Activated T-helper 2 cell treated with anti-CD3 and anti-CD28 coated beads, Interferon-gamma antibody, Interleukin-2, Interleukin-4, amounts not matched to agents 10 μg/mL and 5 μg/mL and 100 μg/mL, durations not matched to agents 14 hours and 24 hours and 36 hours (primary cell): ENCODE measurements at regions not wholly inside any gene's neighbourhood (a gene's known extent, or its start where the extent isn't known, plus 50 kb on each side); places are given as distances from the start of the nearest gene placed in this dataset.

Experiments used
- DNase-seq: peaks from one replicate; pipeline ENCODE4 v3.0.0; 2021; ENCODE audit warnings: low spot score
- H3K27ac Mint-ChIP-seq: one replicate; pipeline ENCODE4 v1.8.0; 2021; ENCODE audit warnings: mixed read lengths
- H3K27me3 Mint-ChIP-seq: one replicate; pipeline ENCODE4 v1.8.0; 2021; ENCODE audit warnings: low read depth, mixed read lengths
- H3K36me3 Mint-ChIP-seq: one replicate; pipeline ENCODE4 v1.8.0; 2021; ENCODE audit warnings: low read depth, mixed read lengths
- H3K4me1 Mint-ChIP-seq: one replicate; pipeline ENCODE4 v1.8.0; 2021; ENCODE audit warnings: low read depth, mixed read lengths
- H3K4me3 Mint-ChIP-seq: one replicate; pipeline ENCODE4 v1.8.0; 2021; ENCODE audit warnings: low read depth, mild to moderate bottlenecking, moderate library complexity, mixed read lengths
- H3K9me3 Mint-ChIP-seq: one replicate; pipeline ENCODE4 v1.8.0; 2021; ENCODE audit warnings: mixed read lengths
- intact Hi-C: fragments of 100-400 bp; cut with micrococcal nuclease; formaldehyde crosslinking; loops from one replicate; pipeline ENCODE4 v1.15.1; 2023

DNA sequence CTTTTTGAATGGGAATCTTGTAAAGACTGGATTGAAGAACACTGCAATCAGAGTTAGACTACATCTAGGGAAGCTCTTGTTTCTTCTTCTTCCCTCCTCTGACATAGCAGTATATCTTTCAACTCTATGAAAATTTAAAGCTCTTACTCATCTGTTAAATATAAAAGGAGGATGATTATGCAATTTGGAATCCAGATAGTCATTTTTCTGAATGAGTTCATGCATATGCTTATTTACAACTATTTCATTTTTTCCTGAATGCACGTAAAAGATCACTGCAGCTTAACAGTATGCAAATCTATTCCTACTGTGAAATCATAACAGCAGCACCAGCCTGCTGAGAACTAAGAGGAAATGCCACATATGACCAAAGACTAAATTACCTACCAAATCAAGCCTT is 133.5 kb upstream of the TMCC3 start:
- no peaks in the 10 kb centered on the region for H3K36me3 Mint-ChIP-seq
- no peak overlapping the region for H3K27ac Mint-ChIP-seq
- no peaks in the 10 kb centered on the region for H3K9me3 Mint-ChIP-seq
- no peaks in the 10 kb centered on the region for H3K4me1 Mint-ChIP-seq
- peaks cover 7% of the 10 kb centered on the region for H3K27me3 Mint-ChIP-seq
- DNase-seq, result no peak
- intact Hi-C loops, result no loop called here
- H3K4me3 Mint-ChIP-seq, result no peak overlapping the region

DNA sequence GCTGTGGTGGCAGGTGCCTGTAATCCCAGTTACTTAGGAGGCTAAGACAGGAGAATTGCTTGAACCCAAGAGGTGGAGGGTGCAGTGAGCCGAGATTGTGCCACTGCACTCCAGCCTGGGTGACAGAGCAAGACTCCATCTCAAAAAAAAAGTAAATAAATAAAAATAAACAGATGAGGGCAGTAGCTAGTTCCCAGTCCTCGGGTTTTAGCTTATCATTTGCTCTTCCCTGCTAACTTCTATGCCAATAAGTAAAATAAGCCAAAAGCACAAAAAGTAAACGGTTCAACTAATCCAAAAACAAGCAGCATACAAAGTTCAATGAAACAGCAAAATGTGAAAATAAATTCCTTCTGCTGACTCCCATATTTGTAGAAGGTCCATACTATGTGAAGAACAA is 133.0 kb upstream of the TMCC3 start:
- Mint-ChIP-seq H3K4me1 (no peaks in the 10 kb centered on the region), H3K9me3 (no peaks in the 10 kb centered on the region), H3K27me3 (peaks cover 8% of the 10 kb centered on the region), H3K4me3 (no peak overlapping the region), H3K36me3 (no peaks in the 10 kb centered on the region), H3K27ac (no peak overlapping the region)
- no peak for DNase-seq
- intact Hi-C loops, result no loop called here

DNA sequence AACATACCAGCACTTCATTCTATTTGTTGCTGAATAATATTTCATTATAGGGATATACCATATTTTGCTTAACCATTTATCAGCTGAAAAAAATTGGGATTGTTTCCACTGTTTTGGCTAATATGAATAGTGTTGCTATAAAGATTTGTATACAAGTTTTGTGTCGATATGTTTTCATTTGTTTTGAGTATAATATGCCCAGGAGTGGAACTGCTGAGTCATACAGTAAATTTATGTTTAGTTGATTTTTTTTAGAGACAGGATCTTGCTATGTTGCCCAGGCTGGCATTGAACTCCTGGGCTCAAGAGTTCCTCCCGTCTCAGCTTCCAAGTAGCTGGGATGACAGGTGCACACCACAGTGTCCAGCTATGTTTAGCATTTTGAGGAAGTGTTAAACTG is 131.5 kb upstream of the TMCC3 start:
- DNase-seq, result no peak
- no peak overlapping the region for H3K27ac Mint-ChIP-seq
- no peak overlapping the region for H3K4me3 Mint-ChIP-seq
- H3K9me3 Mint-ChIP-seq, result no peaks in the 10 kb centered on the region
- H3K27me3 Mint-ChIP-seq, result peaks cover 15% of the 10 kb centered on the region
- H3K36me3 Mint-ChIP-seq, result no peaks in the 10 kb centered on the region
- H3K4me1 Mint-ChIP-seq, result no peaks in the 10 kb centered on the region
- intact Hi-C loops, result no loop called here

DNA sequence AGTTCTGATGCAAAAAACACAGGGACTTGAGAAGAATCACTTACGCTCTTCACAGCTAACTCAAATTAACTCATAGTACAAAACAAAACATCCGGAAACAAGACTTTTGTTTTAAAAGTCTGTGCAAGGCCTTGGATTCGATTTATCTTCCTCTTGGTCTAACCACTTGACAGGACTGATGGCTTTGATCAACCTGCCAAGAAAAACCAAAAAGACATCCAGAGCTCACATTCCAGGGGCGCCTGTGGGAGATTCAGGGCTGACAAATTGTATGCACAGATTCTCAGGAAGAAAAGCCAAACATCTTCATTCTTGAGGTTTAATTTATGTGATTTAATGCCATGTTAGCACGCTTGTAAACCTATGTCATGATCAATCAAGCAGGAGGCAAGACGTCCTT is 129.1 kb upstream of the TMCC3 start:
- Mint-ChIP-seq H3K36me3 (no peaks in the 10 kb centered on the region), H3K4me3 (no peak overlapping the region), H3K27ac (no peak overlapping the region), H3K4me1 (no peaks in the 10 kb centered on the region), H3K9me3 (no peaks in the 10 kb centered on the region), H3K27me3 (peaks cover 17% of the 10 kb centered on the region)
- no peak for DNase-seq
- intact Hi-C loops, result no loop called here

DNA sequence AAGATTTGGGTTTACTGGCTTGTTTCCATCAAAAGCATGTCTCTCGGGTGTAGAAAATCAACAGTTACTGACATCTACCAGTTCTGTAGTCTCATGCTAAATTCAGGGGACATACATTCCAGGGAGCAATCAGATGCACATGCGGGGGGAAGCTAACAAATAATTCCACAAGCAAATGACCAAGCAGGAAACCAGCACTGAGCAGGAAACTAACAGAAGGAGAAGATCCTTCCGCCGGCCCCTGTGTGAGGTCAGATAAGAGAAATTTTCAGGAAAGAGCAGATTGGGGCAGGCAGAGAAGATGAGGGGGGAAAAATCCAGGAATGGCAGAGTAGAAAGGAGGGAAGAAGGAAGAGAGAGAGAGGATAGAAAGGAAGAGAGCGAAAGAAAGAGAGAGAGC is 127.6 kb upstream of the TMCC3 start:
- Mint-ChIP-seq H3K36me3 (no peaks in the 10 kb centered on the region), H3K9me3 (no peaks in the 10 kb centered on the region), H3K4me3 (no peak overlapping the region), H3K27ac (no peak overlapping the region), H3K4me1 (no peaks in the 10 kb centered on the region), H3K27me3 (peaks cover 13% of the 10 kb centered on the region)
- intact Hi-C loops, result no loop called here
- no peak for DNase-seq

DNA sequence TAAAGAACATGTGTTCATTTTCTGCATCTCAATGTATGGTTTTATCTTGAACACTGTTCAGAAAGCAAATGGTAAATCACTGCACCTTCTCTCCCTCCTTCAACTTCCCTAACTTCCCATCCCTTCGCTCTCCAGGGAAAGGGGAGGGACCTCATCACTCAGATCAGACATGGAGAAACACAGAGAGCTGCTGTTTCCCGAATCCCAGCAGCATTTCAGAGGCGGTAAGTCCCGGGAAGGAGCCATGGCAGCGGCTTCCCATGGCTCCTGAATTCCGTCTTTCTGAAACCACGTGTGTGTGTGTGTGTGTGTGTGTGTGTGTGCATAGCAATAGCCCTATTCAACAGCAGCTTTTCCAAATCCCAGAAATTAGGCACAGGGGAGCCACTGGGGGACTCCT is 125.4 kb upstream of the TMCC3 start:
- no peaks in the 10 kb centered on the region for H3K36me3 Mint-ChIP-seq
- H3K4me1 Mint-ChIP-seq, result no peaks in the 10 kb centered on the region
- H3K4me3 Mint-ChIP-seq, result no peak overlapping the region
- no peak overlapping the region for H3K27ac Mint-ChIP-seq
- intact Hi-C loops, result no loop called here
- H3K9me3 Mint-ChIP-seq, result no peaks in the 10 kb centered on the region
- no peak for DNase-seq
- H3K27me3 Mint-ChIP-seq, result peaks cover 16% of the 10 kb centered on the region

DNA sequence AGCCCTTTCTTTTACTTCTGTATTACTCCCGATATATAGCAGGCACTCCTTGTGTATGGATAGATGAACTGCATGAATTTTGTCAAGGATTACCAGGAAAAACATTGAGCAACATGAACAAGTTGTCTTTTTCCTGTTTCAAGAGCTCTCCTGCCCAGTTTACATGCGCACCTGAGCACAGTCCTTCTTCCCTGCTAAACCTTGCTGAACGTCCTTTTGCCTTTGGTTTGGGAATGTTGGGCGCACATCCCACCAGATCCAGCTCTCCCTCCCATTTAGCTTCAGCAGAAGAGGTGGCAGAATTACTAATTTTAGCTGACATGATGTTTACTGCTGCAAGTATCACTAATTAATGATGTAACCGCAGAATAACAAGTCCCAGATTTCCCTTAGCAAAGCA is 121.4 kb upstream of the TMCC3 start:
- no peaks in the 10 kb centered on the region for H3K36me3 Mint-ChIP-seq
- intact Hi-C loops, result no loop called here
- no peaks in the 10 kb centered on the region for H3K9me3 Mint-ChIP-seq
- no peak overlapping the region for H3K27ac Mint-ChIP-seq
- H3K27me3 Mint-ChIP-seq, result peaks cover 27% of the 10 kb centered on the region
- no peak overlapping the region for H3K4me3 Mint-ChIP-seq
- no peaks in the 10 kb centered on the region for H3K4me1 Mint-ChIP-seq
- DNase-seq, result no peak

DNA sequence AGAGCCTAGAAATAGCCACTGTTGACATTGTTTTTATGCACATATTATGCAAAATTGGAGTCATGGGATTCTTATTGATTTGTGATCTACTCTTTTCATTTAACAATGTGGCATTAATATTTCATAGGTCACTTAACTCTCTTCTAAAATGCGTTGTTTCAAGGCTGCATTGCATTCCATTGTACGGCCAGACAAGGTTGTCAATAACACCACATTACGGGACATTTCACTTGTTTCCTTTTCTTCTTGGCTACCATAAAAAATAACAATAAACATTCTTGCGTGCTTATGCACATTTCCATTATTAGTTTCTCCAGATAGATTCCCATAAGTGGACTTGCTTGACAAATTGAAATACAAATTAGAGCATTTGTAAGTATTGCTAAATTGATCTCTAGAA is 120.8 kb upstream of the TMCC3 start:
- Mint-ChIP-seq H3K4me3 (no peak overlapping the region), H3K36me3 (no peaks in the 10 kb centered on the region), H3K9me3 (no peaks in the 10 kb centered on the region), H3K27ac (no peak overlapping the region), H3K27me3 (peaks cover 29% of the 10 kb centered on the region), H3K4me1 (no peaks in the 10 kb centered on the region)
- intact Hi-C loops, result no loop called here
- DNase-seq, result no peak

DNA sequence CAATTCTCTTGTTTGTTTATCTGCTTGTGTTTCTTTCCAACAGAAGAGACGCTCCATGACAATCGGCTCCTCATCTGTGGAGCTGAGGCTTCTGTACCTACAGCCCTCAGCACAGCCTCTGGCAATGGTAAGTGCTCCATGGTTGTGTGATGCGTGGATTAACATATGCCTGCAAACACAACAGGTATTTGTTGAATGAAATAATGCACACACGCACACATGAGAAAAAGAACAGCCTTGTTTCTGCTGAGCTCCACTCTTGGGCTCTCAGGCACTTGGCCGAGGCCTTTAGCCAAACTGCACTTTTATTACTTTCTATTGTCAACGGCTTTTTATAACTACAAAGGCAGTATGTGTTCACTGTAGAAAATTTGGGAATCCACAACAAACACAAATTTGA is 120.4 kb upstream of the TMCC3 start:
- Mint-ChIP-seq H3K4me1 (no peaks in the 10 kb centered on the region), H3K9me3 (no peaks in the 10 kb centered on the region), H3K27me3 (peaks cover 29% of the 10 kb centered on the region), H3K27ac (no peak overlapping the region), H3K4me3 (no peak overlapping the region), H3K36me3 (no peaks in the 10 kb centered on the region)
- intact Hi-C loops, result no loop called here
- DNase-seq, result no peak

DNA sequence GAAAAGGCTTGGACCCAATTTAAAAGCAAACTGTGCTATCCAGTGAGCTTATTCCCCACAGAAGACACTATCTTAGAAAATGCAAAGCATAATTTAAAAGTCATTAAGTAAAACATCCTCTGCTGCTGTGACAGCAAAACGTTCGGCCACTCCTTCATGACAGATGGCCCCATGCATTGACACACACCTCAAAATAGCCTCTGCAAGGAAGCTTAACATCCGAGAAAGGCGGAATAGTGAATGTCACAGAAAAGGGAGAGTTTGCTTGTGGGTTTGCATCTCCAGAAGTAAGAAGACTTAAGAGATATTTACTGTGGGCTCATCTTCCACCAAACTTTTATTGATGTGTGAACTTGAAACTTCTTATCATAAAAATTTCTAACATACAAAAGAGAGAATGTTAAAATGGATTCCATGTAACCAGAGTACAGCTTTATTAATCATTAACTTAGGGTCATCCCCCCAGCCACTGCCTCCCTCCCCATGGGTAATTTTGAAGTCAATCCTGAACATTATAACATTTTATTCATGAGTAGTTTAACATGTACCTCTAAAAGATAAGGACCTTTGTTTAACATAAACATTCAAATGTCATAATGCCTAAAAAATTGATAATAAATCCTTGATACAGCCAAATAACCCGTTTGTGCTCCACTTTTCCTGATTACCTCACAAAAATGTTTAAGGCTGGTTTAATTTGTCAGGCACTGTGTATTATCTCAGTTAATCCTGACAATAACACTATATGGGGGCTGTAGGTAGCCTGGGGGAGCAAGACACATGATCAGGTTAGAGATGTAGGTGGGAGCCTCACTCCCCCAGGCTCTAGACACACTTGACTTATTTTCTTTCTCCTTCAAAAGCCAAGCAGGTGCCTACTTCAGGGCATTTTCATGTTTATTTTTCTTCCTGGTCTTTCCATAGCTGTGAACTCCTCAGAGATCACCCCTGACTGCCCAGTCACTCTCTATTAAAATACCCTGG is 119.7 kb upstream of the TMCC3 start:
- intact Hi-C loops, result no loop called here
- no peak overlapping the region for H3K27ac Mint-ChIP-seq
- no peaks in the 10 kb centered on the region for H3K36me3 Mint-ChIP-seq
- no peaks in the 10 kb centered on the region for H3K9me3 Mint-ChIP-seq
- peaks cover 27% of the 10 kb centered on the region for H3K27me3 Mint-ChIP-seq
- H3K4me3 Mint-ChIP-seq, result no peak overlapping the region
- no peaks in the 10 kb centered on the region for H3K4me1 Mint-ChIP-seq
- no peak for DNase-seq

DNA sequence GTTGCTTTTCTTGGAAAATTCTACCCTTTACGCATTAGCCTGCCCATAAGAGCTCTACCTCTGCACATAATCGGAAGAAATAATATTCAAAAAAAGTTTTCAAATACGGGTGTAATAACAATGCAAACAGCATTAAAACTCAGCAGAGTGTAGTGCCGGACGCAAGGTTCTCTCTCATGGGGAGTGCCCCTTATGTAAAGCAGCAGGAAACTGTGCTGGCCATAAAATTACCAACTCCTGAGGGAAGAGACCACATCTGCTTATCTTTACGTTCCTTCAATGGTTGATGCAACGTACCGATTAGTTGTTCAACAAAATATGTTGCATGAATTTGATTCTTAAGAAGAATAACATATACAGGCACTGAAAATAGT is 118.7 kb upstream of the TMCC3 start:
- H3K36me3 Mint-ChIP-seq, result no peaks in the 10 kb centered on the region
- DNase-seq, result no peak
- H3K4me1 Mint-ChIP-seq, result no peaks in the 10 kb centered on the region
- intact Hi-C loops, result no loop called here
- H3K4me3 Mint-ChIP-seq, result no peak overlapping the region
- no peaks in the 10 kb centered on the region for H3K9me3 Mint-ChIP-seq
- no peak overlapping the region for H3K27ac Mint-ChIP-seq
- H3K27me3 Mint-ChIP-seq, result peaks cover 27% of the 10 kb centered on the region

DNA sequence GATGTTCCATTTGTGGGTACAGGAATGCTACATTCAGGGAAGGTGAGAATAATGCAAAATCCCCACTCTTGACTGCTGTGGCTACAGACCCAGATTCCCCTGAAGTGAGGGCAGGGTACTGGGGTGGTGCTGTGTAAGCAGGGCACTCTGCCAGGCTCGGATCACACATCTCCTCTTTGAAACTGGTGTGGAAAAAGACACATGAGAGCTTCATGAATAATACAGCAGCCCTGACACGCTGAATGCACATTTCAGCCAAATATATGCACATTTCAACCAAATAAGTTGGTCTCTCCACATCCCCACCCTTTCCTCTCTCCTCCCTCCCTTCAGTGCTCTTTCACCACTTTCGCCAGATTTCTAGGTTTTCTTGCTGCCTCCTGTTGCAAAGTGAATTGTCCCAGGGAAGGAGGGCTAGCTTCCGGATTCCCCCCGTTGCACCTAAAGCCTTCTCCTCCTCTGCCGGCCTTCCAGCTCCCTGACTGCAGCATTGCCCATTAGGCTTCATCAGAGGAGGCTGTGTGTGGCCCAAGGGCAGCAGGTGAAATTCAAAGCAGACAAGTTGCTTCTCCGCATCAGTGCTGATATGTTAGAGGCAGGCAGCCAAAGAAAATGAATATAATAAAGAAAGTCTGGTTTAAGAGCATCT is 118.2 kb upstream of the TMCC3 start:
- Mint-ChIP-seq H3K27ac (no peak overlapping the region), H3K27me3 (peaks cover 27% of the 10 kb centered on the region), H3K9me3 (no peaks in the 10 kb centered on the region), H3K36me3 (no peaks in the 10 kb centered on the region), H3K4me3 (no peak overlapping the region), H3K4me1 (no peaks in the 10 kb centered on the region)
- intact Hi-C loops, result no loop called here
- no peak for DNase-seq

DNA sequence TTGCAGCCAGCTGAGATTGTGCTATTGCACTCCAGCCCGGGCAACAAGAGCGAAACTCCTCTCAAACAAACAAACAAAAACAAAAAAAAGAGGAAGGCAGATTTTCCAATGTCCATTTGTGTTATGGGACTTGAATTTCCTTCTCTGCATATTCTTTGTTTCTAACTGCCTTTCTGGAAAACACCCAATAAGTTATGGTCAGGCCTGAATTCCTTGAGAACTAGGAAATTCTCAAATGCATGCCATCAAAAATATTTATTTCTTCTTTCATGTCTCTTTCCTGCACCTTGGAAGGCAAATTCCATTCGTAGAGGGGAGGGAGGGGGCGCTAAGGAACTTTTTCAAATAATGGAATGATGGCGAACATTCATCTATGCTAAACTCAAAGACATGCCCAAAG is 117.6 kb upstream of the TMCC3 start:
- Mint-ChIP-seq H3K27ac (no peak overlapping the region), H3K4me1 (peaks cover 5% of the 10 kb centered on the region), H3K27me3 (peaks cover 27% of the 10 kb centered on the region)

More for the DNA sequence above, 117.6 kb upstream of the TMCC3 start:
- no peak for DNase-seq
- Mint-ChIP-seq H3K9me3 (no peaks in the 10 kb centered on the region), H3K4me3 (no peak overlapping the region), H3K36me3 (no peaks in the 10 kb centered on the region)
- intact Hi-C loops, result no loop called here
